ENCODE measurements at regions not wholly inside any gene's neighbourhood (a gene's known extent, or its start where the extent isn't known, plus 50 kb on each side); places are given as distances from the start of the nearest gene placed in this dataset.

GRCh38 chr11:32280339-32280738 is 155.0 kb downstream of the WT1 start:
- Histone ChIP-seq H3K4me3 (ENCODE audit: low read depth, low read length) (no peak overlapping the region), H3K27me3 (ENCODE audit: control insufficient read depth, insufficient read depth, low read length) (no peaks in the 10 kb centered on the region), H3K4me1 (ENCODE audit: control insufficient read depth, insufficient read depth, low read length, poor library complexity, severe bottlenecking) (no peaks in the 10 kb centered on the region), H3K9me3 (ENCODE audit: control insufficient read depth in 2 of 2, low read length in 2 of 2) (no peaks in the 10 kb centered on the region), H3K27ac (ENCODE audit: insufficient read depth, low read length, poor library complexity, severe bottlenecking) (no peak overlapping the region), H3K36me3 (ENCODE audit: control insufficient read depth, insufficient read depth, low read length) (no peaks in the 10 kb centered on the region)
- ATAC-seq (ENCODE audit: low read depth in 2 of 2) = no peak
- Mint-ChIP-seq H3K4me3 (no peak overlapping the region), H3K27ac (no peak overlapping the region), H3K27me3 (no peaks in the 10 kb centered on the region), H3K9me3 (peaks cover 0 to 10% (median 2%) of the 10 kb centered on the region in 7 donors), H3K36me3 (no peaks in the 10 kb centered on the region), H3K4me1 (no peaks in the 10 kb centered on the region)
- no peak for DNase-seq

DNA sequence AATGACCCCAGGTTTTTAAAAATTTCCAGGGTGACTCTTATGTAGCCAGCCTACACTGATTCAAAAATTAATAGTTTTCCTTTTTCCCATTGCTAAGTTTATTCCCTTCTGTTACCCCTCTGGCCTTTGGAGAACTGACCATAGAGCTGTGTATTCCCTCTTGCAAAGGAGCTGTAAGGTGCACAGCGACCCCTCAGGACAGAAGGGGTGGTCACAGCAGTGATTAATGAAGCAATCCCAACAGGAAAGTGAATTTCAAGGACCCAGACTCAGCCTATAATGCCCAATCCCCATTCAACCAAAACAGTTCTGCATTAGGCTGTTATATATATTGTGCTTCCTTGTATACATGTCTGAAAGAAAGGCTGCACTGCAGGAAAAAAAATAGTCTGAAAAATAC is 147.1 kb downstream of the WT1 start:
- no peak for ATAC-seq (ENCODE audit: low read depth in 2 of 2)
- H3K27ac ChIP-seq (ENCODE audit: insufficient read depth, low read length, poor library complexity, severe bottlenecking) = no peak overlapping the region
- Mint-ChIP-seq H3K27ac (no peak overlapping the region), H3K9me3 (peaks cover 0 to 13% (median 4%) of the 10 kb centered on the region in 7 donors), H3K27me3 (no peaks in the 10 kb centered on the region), H3K4me1 (no peaks in the 10 kb centered on the region), H3K36me3 (no peaks in the 10 kb centered on the region), H3K4me3 (no peak overlapping the region)
- H3K4me3 ChIP-seq (ENCODE audit: low read depth, low read length) = no peak overlapping the region
- no peaks in the 10 kb centered on the region for H3K9me3 ChIP-seq (ENCODE audit: control insufficient read depth in 2 of 2, low read length in 2 of 2)
- H3K4me1 ChIP-seq (ENCODE audit: control insufficient read depth, insufficient read depth, low read length, poor library complexity, severe bottlenecking) = no peaks in the 10 kb centered on the region
- no peak for DNase-seq
- H3K36me3 ChIP-seq (ENCODE audit: control insufficient read depth, insufficient read depth, low read length) = no peaks in the 10 kb centered on the region
- no peaks in the 10 kb centered on the region for H3K27me3 ChIP-seq (ENCODE audit: control insufficient read depth, insufficient read depth, low read length)

DNA sequence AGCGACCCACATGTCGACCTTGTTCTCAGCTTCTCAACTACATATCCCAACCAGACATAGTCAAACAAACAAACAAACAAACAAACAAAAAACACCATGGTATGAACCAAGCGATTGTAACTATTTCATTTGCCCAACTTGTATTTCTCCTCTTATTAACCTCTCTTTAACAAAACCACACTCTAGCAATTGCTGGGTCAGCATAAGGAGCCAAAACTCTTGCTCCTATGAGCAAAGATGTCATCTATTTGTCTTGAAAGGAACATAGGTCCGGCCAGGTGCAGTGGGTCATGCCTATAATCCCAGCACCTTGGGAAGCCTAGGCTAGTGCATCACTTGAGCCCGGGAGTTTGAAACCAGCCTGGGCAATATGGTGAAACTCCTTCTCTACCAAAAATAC is 145.6 kb downstream of the WT1 start:
- Histone ChIP-seq H3K9me3 (ENCODE audit: control insufficient read depth in 2 of 2, low read length in 2 of 2) (no peaks in the 10 kb centered on the region), H3K4me1 (ENCODE audit: control insufficient read depth, insufficient read depth, low read length, poor library complexity, severe bottlenecking) (no peaks in the 10 kb centered on the region), H3K27me3 (ENCODE audit: control insufficient read depth, insufficient read depth, low read length) (no peaks in the 10 kb centered on the region), H3K27ac (ENCODE audit: insufficient read depth, low read length, poor library complexity, severe bottlenecking) (no peak overlapping the region), H3K4me3 (ENCODE audit: low read depth, low read length) (no peak overlapping the region), H3K36me3 (ENCODE audit: control insufficient read depth, insufficient read depth, low read length) (no peaks in the 10 kb centered on the region)
- H3K4me1 Mint-ChIP-seq = no peaks in the 10 kb centered on the region
- H3K9me3 Mint-ChIP-seq = peaks cover 0 to 12% (median 3%) of the 10 kb centered on the region in 7 donors
- DNase-seq (no peak), ATAC-seq (ENCODE audit: low read depth in 2 of 2) (no peak)
- H3K27ac Mint-ChIP-seq = no peak overlapping the region
- H3K4me3 Mint-ChIP-seq = no peak overlapping the region
- H3K36me3 Mint-ChIP-seq = no peaks in the 10 kb centered on the region
- no peaks in the 10 kb centered on the region for H3K27me3 Mint-ChIP-seq

GRCh38 chr11:32290783-32291182 is 144.6 kb downstream of the WT1 start:
- DNase-seq (no peak), ATAC-seq (ENCODE audit: low read depth in 2 of 2) (no peak)
- no peaks in the 10 kb centered on the region for H3K4me1 ChIP-seq (ENCODE audit: control insufficient read depth, insufficient read depth, low read length, poor library complexity, severe bottlenecking)
- no peak overlapping the region for H3K4me3 ChIP-seq (ENCODE audit: low read depth, low read length)
- H3K4me1 Mint-ChIP-seq = no peaks in the 10 kb centered on the region
- H3K27ac Mint-ChIP-seq = no peak overlapping the region
- no peaks in the 10 kb centered on the region for H3K27me3 ChIP-seq (ENCODE audit: control insufficient read depth, insufficient read depth, low read length)
- no peaks in the 10 kb centered on the region for H3K36me3 ChIP-seq (ENCODE audit: control insufficient read depth, insufficient read depth, low read length)
- H3K27me3 Mint-ChIP-seq = no peaks in the 10 kb centered on the region
- no peak overlapping the region for H3K4me3 Mint-ChIP-seq
- H3K9me3 ChIP-seq (ENCODE audit: control insufficient read depth in 2 of 2, low read length in 2 of 2) = no peaks in the 10 kb centered on the region
- no peak overlapping the region for H3K27ac ChIP-seq (ENCODE audit: insufficient read depth, low read length, poor library complexity, severe bottlenecking)
- H3K36me3 Mint-ChIP-seq = no peaks in the 10 kb centered on the region
- peaks cover 0 to 5% (median 3%) of the 10 kb centered on the region in 7 donors for H3K9me3 Mint-ChIP-seq

GRCh38 chr11:32297611-32298011 is 137.7 kb downstream of the WT1 start:
- H3K27ac Mint-ChIP-seq = no peak overlapping the region
- no peak for ATAC-seq (ENCODE audit: low read depth in 2 of 2)
- peak in 2 of 3 donors; percentile 5 to 14 for DNase-seq

GRCh38 chr11:32302826-32303225 is 132.5 kb downstream of the WT1 start:
- no peaks in the 10 kb centered on the region for H3K27me3 Mint-ChIP-seq
- no peak overlapping the region for H3K4me3 Mint-ChIP-seq
- no peak overlapping the region for H3K27ac ChIP-seq (ENCODE audit: insufficient read depth, low read length, poor library complexity, severe bottlenecking)
- H3K9me3 ChIP-seq (ENCODE audit: control insufficient read depth in 2 of 2, low read length in 2 of 2) = no peaks in the 10 kb centered on the region
- DNase-seq (no peak), ATAC-seq (ENCODE audit: low read depth in 2 of 2) (no peak)
- H3K36me3 ChIP-seq (ENCODE audit: control insufficient read depth, insufficient read depth, low read length) = no peaks in the 10 kb centered on the region
- H3K9me3 Mint-ChIP-seq = no peaks in the 10 kb centered on the region
- no peak overlapping the region for H3K4me3 ChIP-seq (ENCODE audit: low read depth, low read length)
- H3K27me3 ChIP-seq (ENCODE audit: control insufficient read depth, insufficient read depth, low read length) = no peaks in the 10 kb centered on the region
- H3K36me3 Mint-ChIP-seq = no peaks in the 10 kb centered on the region
- H3K27ac Mint-ChIP-seq = no peak overlapping the region
- H3K4me1 ChIP-seq (ENCODE audit: control insufficient read depth, insufficient read depth, low read length, poor library complexity, severe bottlenecking) = no peaks in the 10 kb centered on the region
- no peaks in the 10 kb centered on the region for H3K4me1 Mint-ChIP-seq

More at GRCh38 chr11:32297611-32298011, 137.7 kb downstream of the WT1 start:
- Histone ChIP-seq H3K27ac (ENCODE audit: insufficient read depth, low read length, poor library complexity, severe bottlenecking) (no peak overlapping the region), H3K4me3 (ENCODE audit: low read depth, low read length) (no peak overlapping the region), H3K9me3 (ENCODE audit: control insufficient read depth in 2 of 2, low read length in 2 of 2) (no peaks in the 10 kb centered on the region), H3K4me1 (ENCODE audit: control insufficient read depth, insufficient read depth, low read length, poor library complexity, severe bottlenecking) (no peaks in the 10 kb centered on the region), H3K27me3 (ENCODE audit: control insufficient read depth, insufficient read depth, low read length) (no peaks in the 10 kb centered on the region), H3K36me3 (ENCODE audit: control insufficient read depth, insufficient read depth, low read length) (no peaks in the 10 kb centered on the region)
- H3K4me3 Mint-ChIP-seq = no peak overlapping the region
- H3K4me1 Mint-ChIP-seq = no peaks in the 10 kb centered on the region
- no peaks in the 10 kb centered on the region for H3K27me3 Mint-ChIP-seq
- H3K9me3 Mint-ChIP-seq = peaks cover 0 to 2% (median 0%) of the 10 kb centered on the region in 7 donors
- H3K36me3 Mint-ChIP-seq = no peaks in the 10 kb centered on the region

DNA sequence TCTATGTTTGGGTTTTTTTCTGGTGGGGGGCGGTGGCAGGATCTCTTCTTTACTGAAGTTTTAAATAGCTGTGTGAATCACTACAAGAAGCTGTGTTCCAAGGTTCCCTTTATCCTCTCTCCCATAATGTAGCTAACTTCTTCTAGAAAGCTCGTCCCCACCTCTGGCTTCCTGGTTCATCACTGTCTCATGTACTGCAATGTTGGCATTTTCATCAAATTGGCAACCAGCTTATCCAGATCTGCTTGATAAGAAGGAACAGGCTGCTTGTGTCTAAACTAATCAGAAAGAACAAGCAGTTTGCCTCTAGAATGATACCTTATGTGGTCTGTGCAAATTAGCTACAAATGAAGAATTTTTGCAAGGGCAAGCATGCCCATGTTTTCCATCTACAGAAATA is 130.8 kb downstream of the WT1 start:
- ATAC-seq (ENCODE audit: low read depth in 2 of 2) = no peak
- Mint-ChIP-seq H3K9me3 (no peaks in the 10 kb centered on the region), H3K27me3 (no peaks in the 10 kb centered on the region), H3K4me1 (no peaks in the 10 kb centered on the region), H3K36me3 (no peaks in the 10 kb centered on the region), H3K4me3 (peak overlapping the region in 1 of 4 donors; percentile 8), H3K27ac (no peak overlapping the region)
- no peak overlapping the region for H3K4me3 ChIP-seq (ENCODE audit: low read depth, low read length)
- no peaks in the 10 kb centered on the region for H3K4me1 ChIP-seq (ENCODE audit: control insufficient read depth, insufficient read depth, low read length, poor library complexity, severe bottlenecking)
- DNase-seq = no peak
- H3K27me3 ChIP-seq (ENCODE audit: control insufficient read depth, insufficient read depth, low read length) = no peaks in the 10 kb centered on the region
- no peaks in the 10 kb centered on the region for H3K36me3 ChIP-seq (ENCODE audit: control insufficient read depth, insufficient read depth, low read length)
- no peaks in the 10 kb centered on the region for H3K9me3 ChIP-seq (ENCODE audit: control insufficient read depth in 2 of 2, low read length in 2 of 2)
- no peak overlapping the region for H3K27ac ChIP-seq (ENCODE audit: insufficient read depth, low read length, poor library complexity, severe bottlenecking)

DNA sequence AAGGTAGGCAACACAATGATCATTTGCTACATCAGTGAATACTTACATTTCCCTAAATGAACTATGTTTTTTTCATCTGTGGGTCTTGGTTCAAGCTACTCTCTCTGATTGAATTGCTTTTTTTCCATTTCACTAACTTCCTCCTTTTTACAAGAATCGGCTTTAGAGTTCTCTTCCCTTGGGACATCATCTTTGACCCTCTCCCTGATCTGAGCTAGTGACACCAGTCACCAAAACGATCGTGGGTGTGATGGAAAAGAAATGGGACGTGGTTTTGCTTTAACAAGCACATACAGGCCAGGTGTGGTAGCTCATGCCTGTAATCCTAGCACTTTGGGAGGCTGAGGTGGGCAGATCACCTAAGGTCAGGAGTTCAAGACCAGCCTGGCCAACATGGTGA is 129.9 kb downstream of the WT1 start:
- Histone ChIP-seq H3K27me3 (ENCODE audit: control insufficient read depth, insufficient read depth, low read length) (no peaks in the 10 kb centered on the region), H3K4me1 (ENCODE audit: control insufficient read depth, insufficient read depth, low read length, poor library complexity, severe bottlenecking) (no peaks in the 10 kb centered on the region), H3K36me3 (ENCODE audit: control insufficient read depth, insufficient read depth, low read length) (no peaks in the 10 kb centered on the region), H3K27ac (ENCODE audit: insufficient read depth, low read length, poor library complexity, severe bottlenecking) (no peak overlapping the region), H3K9me3 (ENCODE audit: control insufficient read depth in 2 of 2, low read length in 2 of 2) (no peaks in the 10 kb centered on the region), H3K4me3 (ENCODE audit: low read depth, low read length) (no peak overlapping the region)
- Mint-ChIP-seq H3K4me1 (no peaks in the 10 kb centered on the region), H3K27ac (no peak overlapping the region), H3K36me3 (no peaks in the 10 kb centered on the region), H3K4me3 (no peak overlapping the region), H3K27me3 (no peaks in the 10 kb centered on the region), H3K9me3 (no peaks in the 10 kb centered on the region)
- no peak for ATAC-seq (ENCODE audit: low read depth in 2 of 2)
- no peak for DNase-seq

All from CD4-positive, CD25-positive, alpha-beta regulatory T cell (primary cell).